Smooth muscle cell (in vitro differentiated cells): ENCODE measurements at regions not wholly inside any gene's neighbourhood (a gene's known extent, or its start where the extent isn't known, plus 50 kb on each side); places are given as distances from the start of the nearest gene placed in this dataset.

ENCODE experiments used
- DNase-seq: peaks from one replicate; lab custom pipeline; 2025; ENCODE audit not compliant: unreplicated experiment; lab: John Stamatoyannopoulos, UW
- H2AFZ ChIP-seq: fragments of 200-600 bp; sonication (generic); 2 replicates; pipeline ENCODE4 v1.6.0; 2016; ENCODE audit warnings: antibody characterized with exemption, low read depth, mild to moderate bottlenecking
- H3F3A ChIP-seq: fragments of 200-600 bp; sonication (generic); 2 replicates; pipeline ENCODE4 v1.6.0; 2017; ENCODE audit warnings: antibody characterized with exemption, low read depth
- H3K27ac ChIP-seq: fragments of 200-600 bp; sonication (generic); 2 replicates; pipeline ENCODE4 v1.5.1; 2016; ENCODE audit warnings: low read depth, mild to moderate bottlenecking
- H3K27me3 ChIP-seq: fragments of 200-600 bp; sonication (generic); 2 replicates; pipeline ENCODE4 v1.6.1; 2016; ENCODE audit warnings: low read depth, mild to moderate bottlenecking
- H3K36me3 ChIP-seq: fragments of 200-600 bp; sonication (generic); 2 replicates; pipeline ENCODE4 v1.5.1; 2016; ENCODE audit warnings: low read depth
- H3K4me1 ChIP-seq: fragments of 200-600 bp; sonication (generic); 2 replicates; pipeline ENCODE4 v1.5.1; 2016; ENCODE audit warnings: low read depth
- H3K4me2 ChIP-seq: fragments of 200-600 bp; sonication (generic); 2 replicates; pipeline ENCODE4 v1.6.0; 2016; ENCODE audit warnings: mild to moderate bottlenecking
- H3K4me3 ChIP-seq: fragments of 200-600 bp; sonication (generic); 2 replicates; pipeline ENCODE4 v1.5.1; 2016; ENCODE audit warnings: mild to moderate bottlenecking
- H3K79me2 ChIP-seq: fragments of 200-600 bp; sonication (generic); 2 replicates; pipeline ENCODE4 v1.6.0; 2016; ENCODE audit warnings: low read depth, mild to moderate bottlenecking
- H3K9ac ChIP-seq: fragments of 200-600 bp; sonication (generic); 2 replicates; pipeline ENCODE4 v1.6.0; 2016; ENCODE audit warnings: low read depth
- H3K9me3 ChIP-seq: fragments of 200-600 bp; sonication (generic); replicated peaks from 2 replicates; pipeline ENCODE4 v1.5.1; 2016; ENCODE audit warnings: low read depth
- H4K20me1 ChIP-seq: fragments of 200-600 bp; sonication (generic); 2 replicates; pipeline ENCODE4 v1.6.0; 2016; ENCODE audit warnings: low read depth
- WGBS: methylation state at CpG from one replicate; pipeline ENCODE4 v1.1.7; 2016; ENCODE audit warnings: low lambda C conversion rate; 5-methylcytosine and 5-hydroxymethylcytosine counted together
- TF ChIP-seq, protein P1 (sequence below): fragments of 200-600 bp; sonication (generic); IDR thresholded peaks from 2 replicates; pipeline ENCODE4 v1.5.1; 2017; ENCODE audit warnings: borderline replicate concordance, mild to moderate bottlenecking, antibody characterized with exemption; ENCODE audit not compliant: insufficient read depth, poor library complexity, severe bottlenecking

DNA sequence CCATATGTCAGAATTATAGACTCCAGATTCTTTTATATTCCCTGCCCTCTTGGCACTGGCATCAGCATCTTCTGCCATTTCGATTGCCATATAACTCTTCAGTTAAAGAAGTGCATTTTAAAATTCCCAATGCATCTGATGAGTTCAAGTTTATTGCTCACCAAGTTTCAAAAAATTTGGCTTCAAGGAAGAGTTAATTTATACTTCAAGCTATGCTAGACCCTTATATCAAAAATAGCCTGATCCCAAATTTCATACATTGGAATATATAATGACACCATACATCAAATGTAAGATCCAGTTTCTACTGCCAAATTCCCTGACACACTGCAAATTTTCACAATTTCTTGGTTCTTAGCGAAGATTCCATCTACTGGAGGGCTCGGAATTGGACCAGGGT, 1058.6 kb downstream of the NTRK3 start:
- Histone ChIP-seq H3K36me3 (no peaks in the 10 kb centered on the region), H3K4me1 (no peaks in the 10 kb centered on the region), H2AFZ (no peak overlapping the region), H3K9ac (no peak overlapping the region), H3K9me3 (no peaks in the 10 kb centered on the region), H3K27me3 (no peaks in the 10 kb centered on the region), H3K79me2 (no peaks in the 10 kb centered on the region), H4K20me1 (no peaks in the 10 kb centered on the region), H3K27ac (no peak overlapping the region), H3K4me2 (no peak overlapping the region), H3K4me3 (no peak overlapping the region), H3F3A (no peaks in the 10 kb centered on the region)
- no peak for DNase-seq
- TF ChIP-seq, protein P1, sequence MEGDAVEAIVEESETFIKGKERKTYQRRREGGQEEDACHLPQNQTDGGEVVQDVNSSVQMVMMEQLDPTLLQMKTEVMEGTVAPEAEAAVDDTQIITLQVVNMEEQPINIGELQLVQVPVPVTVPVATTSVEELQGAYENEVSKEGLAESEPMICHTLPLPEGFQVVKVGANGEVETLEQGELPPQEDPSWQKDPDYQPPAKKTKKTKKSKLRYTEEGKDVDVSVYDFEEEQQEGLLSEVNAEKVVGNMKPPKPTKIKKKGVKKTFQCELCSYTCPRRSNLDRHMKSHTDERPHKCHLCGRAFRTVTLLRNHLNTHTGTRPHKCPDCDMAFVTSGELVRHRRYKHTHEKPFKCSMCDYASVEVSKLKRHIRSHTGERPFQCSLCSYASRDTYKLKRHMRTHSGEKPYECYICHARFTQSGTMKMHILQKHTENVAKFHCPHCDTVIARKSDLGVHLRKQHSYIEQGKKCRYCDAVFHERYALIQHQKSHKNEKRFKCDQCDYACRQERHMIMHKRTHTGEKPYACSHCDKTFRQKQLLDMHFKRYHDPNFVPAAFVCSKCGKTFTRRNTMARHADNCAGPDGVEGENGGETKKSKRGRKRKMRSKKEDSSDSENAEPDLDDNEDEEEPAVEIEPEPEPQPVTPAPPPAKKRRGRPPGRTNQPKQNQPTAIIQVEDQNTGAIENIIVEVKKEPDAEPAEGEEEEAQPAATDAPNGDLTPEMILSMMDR: no peak
- 98% methylated on average over 3 of the region's 3 CpGs for WGBS

- Histone ChIP-seq H3K4me2 (no peak overlapping the region), H3K27me3 (no peaks in the 10 kb centered on the region), H3K9me3 (no peaks in the 10 kb centered on the region), H3K79me2 (no peaks in the 10 kb centered on the region), H2AFZ (no peak overlapping the region), H3K9ac (no peak overlapping the region), H3K4me3 (no peak overlapping the region), H4K20me1 (no peaks in the 10 kb centered on the region), H3K27ac (no peak overlapping the region), H3K36me3 (no peaks in the 10 kb centered on the region), H3F3A (no peaks in the 10 kb centered on the region), H3K4me1 (no peaks in the 10 kb centered on the region)
- WGBS: 80% methylated on average over 4 of the region's 4 CpGs
- TF ChIP-seq, protein P1: no peak
- DNase-seq: no peak
These were observed 1060.0 kb downstream of the NTRK3 start for GRCh38 chr15:87196498-87196897.

DNA sequence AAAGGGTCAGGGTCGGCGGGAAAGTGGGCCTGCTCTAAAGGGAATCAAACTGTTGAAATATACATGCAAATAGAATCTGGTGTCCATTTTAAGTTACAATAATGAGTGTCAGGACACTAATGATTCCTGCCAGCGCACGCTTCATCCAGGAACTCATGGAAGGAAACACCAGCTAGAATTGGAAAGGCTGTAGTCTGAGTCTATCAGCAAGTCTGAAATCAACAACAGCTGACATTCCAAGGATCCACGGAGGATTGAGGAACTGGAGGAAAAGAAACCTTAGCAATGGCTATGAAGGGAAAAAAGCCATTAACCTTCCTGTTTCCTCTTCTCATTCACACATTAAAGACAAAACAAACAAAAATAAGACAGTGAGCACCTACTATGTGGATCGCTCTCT, 1063.1 kb downstream of the NTRK3 start:
- Histone ChIP-seq H2AFZ (no peak overlapping the region), H4K20me1 (no peaks in the 10 kb centered on the region), H3K4me3 (no peak overlapping the region), H3K9me3 (no peaks in the 10 kb centered on the region), H3F3A (no peaks in the 10 kb centered on the region), H3K27ac (no peak overlapping the region), H3K79me2 (no peaks in the 10 kb centered on the region), H3K9ac (no peak overlapping the region), H3K4me2 (no peak overlapping the region), H3K27me3 (no peaks in the 10 kb centered on the region), H3K4me1 (no peaks in the 10 kb centered on the region), H3K36me3 (no peaks in the 10 kb centered on the region)
- TF ChIP-seq, protein P1: no peak
- no peak for DNase-seq
- 92% methylated on average over 6 of the region's 6 CpGs for WGBS

DNA sequence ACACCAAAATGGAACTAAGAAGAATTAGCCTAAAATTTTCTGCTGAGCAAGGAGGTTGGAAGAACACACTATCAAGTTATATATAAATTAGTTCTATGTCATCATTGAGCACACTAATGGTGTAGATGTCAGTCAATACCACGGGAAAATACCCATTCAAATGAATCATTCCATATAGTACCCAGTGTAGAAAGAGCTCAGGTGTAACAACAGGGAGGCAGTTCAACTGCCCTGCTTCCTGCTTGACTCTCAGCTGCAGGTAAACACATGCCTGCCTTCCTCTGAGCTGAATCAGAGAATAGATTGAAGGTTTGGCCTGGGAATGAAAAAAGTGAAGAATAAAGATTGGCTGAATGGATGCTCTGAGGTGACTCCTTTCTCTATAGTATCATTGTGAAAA, 1088.0 kb downstream of the AGBL1 start:
- TF ChIP-seq, protein P1: no peak
- Histone ChIP-seq H3K27me3 (no peaks in the 10 kb centered on the region), H4K20me1 (no peaks in the 10 kb centered on the region), H3F3A (no peaks in the 10 kb centered on the region), H3K27ac (no peak overlapping the region), H3K9me3 (no peaks in the 10 kb centered on the region), H3K79me2 (no peaks in the 10 kb centered on the region), H3K4me1 (no peaks in the 10 kb centered on the region), H3K4me2 (no peak overlapping the region), H3K9ac (no peak overlapping the region), H3K36me3 (no peaks in the 10 kb centered on the region), H3K4me3 (no peak overlapping the region), H2AFZ (no peak overlapping the region)
- DNase-seq: no peak
- WGBS: 71% methylated on average over 1 of the region's 1 CpG
